GM19035 (cell line): ENCODE measurements at regions not wholly inside any gene's neighbourhood (a gene's known extent, or its start where the extent isn't known, plus 50 kb on each side); places are given as distances from the start of the nearest gene placed in this dataset.
A peak's percentile ranks its signal among the peaks of the same experiment; 100 is the strongest.
"Not testable (repeated sequence)": the region's sequence is repeated elsewhere in the genome, so short reads cannot be mapped to it uniquely, and the experiment has no call there.

ENCODE experiments used
- ATAC-seq: cut with Tn5 transposase; IDR thresholded peaks from one replicate; pipeline ENCODE4 v1.9.1; 2021; ENCODE audit not compliant: unreplicated experiment

DNA sequence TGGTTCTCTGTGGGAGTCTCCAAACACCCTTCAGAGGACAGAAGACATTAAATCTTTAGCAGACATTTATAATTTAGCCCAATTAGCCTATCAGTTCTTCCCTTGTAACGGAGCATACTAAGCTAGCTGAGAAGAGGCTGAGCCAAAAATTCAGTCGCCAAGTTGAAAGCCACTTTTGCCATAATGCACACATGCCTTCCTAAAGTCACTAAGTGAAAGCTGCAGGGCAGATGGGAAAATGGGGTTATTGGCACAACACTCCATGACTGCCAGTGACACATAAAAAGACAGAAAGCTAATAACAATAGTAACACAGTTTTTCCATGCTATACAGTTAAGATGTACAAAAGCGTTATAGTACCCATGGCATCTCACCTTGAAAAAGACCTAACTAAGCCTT, 176.2 kb downstream of the DIRAS2 start:
- ATAC-seq = no peak

DNA sequence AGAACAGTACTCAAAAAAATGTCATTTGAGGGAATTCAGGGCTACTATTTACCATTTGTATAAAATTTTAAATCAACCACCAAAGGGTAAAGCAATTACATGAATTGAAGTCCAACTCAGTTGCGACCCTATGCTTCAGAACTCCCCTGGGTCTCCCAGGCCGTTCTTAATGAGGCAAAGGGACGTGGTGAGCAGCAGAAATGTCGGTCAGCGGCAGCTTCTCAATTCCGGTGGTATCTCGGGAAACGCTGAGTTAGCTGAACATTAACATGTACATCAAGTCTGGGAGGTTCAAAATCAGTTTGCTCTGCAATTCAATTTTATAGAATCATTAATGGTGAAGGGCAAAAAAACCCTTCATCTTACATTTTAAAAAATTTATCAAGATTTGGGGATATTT, 173.2 kb downstream of the DIRAS2 start:
- ATAC-seq = no peak

DNA sequence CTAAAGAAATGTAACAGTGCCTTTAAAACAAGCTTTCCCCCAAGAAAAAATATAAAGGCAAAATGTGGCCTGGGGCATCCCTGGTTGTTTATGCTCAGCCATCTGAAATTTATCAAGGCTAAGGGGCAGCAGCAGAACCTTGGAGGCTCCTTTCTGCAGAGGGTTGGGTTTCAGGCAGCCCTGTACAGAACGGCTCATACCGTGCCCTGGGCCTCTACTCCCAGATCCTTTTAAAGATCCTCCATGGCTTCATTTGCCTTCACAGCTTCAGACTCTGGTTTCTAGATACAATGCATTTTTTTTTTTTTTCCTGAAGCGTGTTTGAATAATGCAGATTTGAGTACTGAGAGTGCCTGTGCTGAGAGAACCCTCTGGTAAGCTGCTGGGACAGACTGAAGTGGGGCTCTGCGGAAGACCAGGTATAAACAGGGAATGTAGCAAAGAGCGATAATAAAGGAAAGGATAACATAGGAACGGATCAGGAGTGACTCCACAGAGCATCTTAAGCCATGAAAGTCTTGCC, 172.7 kb downstream of the DIRAS2 start:
- ATAC-seq = no peak

DNA sequence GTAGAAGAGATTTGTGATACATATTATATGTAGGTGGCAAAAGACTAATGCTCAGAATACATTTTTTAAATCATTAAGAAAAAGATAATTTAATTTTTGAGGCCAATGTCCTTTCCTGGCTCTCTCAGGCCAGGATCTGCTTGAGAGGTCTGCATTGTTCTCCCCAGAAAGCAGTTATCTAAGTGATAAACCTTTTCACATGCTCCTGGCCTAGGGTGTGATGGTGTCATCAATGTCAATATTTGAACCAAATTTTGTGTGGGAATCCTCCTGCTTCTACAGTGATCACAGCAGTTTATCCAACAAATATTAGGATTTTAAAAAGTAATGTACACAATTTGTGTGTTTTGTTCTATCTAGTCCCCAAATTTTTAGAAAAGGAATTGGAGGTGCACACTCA, 166.6 kb downstream of the DIRAS2 start:
- no peak for ATAC-seq

DNA sequence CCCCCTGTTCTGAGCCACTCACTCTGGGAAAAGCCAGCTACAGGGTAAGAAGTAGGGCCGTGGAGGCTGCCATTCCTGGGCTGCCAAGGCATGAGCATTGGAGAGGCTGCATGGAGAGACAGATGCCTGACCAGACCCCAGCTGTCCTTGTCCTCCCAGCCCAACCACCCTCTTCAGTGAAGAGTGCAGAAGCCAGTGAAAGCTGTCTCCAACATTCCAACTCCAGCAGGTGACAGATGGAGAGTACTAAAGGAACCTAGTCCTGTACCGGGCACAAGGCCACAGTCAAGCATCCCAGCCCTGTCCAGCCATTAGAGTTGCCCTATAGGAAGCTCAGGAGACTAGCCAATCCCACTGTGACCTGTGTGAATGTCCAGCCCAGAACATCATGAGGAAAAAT, 165.1 kb downstream of the DIRAS2 start:
- no peak for ATAC-seq

DNA sequence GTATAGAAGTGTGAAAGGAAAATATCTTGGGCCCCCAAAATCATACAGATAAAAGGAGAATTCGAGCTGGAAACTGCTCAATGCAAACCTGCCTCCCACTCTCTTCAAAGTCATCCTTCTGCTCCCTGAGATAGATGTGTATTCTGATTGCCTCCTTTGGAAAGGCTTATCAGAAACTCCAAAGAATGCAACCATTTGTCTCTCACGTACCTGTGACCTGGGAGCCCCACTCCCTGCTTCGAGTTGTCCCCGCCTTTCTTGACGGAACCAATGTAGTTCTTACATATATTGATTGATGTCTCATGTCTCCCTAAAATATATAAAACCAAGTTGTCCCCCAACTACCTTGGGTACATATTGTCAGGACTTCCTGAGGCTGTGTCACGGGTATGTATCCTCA, 163.8 kb downstream of the DIRAS2 start:
- no peak for ATAC-seq

DNA sequence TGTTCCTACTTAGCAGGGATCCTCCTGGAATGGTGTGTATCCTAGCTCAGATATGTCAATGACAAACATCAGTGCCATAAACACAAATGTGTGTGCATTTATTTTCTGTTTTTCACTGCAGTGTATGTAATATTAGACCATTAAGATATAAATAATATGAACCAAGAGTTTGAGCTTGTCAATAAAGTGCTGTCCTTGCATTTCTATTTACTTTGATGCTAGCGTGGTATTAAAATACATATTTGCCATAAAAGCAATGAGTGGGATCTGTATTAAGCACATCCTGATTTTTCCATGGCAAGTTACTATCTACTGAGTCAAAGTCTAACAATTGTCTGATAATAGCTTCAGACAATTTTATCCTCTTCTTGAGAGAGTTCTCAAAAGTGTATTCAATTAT, 157.6 kb downstream of the DIRAS2 start:
- ATAC-seq = no peak

DNA sequence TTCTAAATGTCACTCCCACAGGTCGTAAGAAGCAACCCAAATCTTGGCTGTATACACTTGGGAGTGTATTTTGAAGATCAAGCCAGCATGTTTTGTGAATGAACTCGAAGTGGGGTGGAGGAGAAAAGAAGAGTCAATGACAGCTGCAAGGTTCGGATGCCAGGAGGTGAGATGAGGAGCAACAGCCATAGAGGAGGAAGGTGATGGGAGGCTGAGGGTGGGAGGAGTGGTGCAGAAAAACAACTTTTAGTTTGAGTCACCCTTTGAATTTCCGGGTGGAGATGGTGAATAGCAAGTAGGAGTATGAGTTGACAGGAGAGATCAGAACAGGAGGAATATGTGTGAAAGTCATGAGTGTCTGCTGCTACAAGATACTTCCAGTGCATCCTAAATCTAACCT, 153.6 kb downstream of the DIRAS2 start:
- no peak for ATAC-seq

DNA sequence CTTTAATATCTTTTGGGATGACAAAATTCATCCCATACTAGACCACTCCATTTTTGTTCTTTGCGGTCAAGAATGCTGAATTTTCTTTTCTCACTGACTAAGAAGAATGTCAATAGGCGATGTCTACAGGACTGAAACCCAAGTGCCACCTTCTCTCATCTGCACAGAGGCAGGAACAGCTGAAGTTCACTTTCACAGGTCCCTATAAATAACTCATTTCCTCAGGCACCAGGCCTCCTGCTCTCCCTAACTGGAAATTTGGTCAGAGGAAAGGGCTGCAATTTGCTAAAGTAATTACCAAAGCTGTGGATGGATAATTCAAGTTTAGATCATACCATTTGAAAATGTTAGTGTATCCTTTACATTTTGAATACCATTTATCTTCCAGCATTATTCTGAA, 142.9 kb downstream of the DIRAS2 start:
- no peak for ATAC-seq

DNA sequence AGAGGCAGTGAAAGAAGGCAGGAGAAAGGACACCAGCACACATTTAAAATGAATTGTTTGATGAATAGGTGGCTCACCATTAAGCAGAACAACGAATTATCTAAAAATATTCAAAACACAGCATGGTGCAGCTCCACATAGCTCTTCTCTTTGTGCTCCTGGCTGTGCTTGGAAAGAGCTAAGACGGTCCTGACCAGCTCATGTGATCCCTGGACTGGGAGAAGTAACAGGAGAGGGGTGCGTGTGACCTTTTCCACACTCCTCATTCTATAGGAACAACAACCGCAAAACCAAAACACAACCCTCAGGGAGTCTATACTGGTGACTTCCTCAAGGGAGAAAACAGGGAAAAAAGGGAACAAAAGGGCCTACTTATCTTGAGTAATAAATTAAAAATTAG, 140.5 kb downstream of the DIRAS2 start:
- ATAC-seq = no peak

DNA sequence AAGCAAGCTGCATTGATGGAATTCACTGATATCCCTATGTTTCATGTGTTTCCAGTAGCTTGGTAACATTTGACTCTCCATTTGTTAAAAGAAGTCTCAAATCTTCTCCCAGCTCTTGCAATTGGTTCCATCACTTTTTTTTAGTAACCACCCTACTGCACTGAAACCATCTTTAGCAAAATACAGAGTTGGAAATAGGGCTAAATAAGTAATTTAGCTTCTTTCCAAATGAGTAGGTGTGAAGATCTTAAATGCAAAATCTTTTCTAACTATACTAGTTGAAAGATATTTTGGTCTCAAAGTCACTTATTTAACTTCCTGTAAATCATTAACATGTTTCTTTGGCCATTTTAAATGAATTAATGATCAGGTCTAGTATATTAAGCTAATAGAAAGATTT, 138.1 kb downstream of the DIRAS2 start:
- no peak for ATAC-seq

DNA sequence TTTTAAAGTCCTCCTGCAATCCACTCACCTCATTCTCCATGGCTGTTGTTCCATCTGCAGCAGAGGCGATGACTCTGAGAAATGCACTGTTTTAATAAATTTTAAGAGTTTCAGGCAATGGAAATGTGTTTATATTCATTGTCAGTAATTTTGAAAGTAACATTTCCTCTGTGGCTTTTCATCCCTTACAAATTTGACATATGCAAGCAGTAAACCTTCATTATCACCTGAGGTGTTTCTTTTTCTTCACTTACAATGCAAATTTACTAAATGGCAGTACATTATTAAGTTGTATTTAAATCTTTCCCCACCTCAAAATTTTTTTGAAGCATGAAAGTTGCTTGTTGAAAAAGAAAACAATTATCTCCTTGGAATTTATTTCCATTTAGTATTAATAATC, 136.9 kb downstream of the DIRAS2 start:
- ATAC-seq = no peak

DNA sequence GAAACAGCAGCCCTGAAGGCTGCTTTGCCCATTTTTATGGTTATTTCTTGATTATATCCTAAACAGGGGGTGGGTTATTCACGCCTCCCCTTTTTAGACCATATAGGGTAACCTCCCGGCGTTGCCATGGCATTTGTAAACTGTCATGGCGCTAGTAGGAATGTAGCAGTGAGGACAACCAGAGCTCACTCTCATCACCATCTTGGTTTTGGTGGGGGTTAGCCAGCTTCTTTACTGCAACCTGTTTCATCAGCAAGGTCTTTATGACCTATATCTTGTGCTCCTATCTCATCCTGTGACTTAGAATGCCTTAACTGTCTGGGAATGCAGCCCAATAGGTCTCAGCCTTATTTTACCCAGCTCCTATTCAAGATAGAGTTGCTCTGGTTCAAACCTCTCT, 136.2 kb downstream of the DIRAS2 start:
- not testable (repeated sequence) for ATAC-seq

DNA sequence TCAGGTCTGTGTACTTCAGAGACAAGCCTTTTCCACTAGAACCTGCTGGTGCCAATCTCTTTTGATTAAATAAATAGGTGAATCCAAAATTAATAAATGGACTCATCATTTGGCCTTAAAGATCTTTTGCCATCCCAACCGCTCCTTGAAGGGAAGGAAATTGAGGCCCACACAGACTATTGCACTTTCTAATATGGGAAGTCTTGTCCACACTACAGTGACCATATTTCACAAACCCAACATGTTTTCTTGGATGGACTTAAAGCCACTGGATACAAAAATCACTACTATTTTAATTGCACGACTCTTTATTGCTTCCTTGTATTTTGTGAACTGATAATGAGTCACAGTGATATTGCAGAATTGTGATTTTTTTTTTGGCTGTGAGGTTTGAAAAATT, 135.0 kb downstream of the DIRAS2 start:
- no peak for ATAC-seq

DNA sequence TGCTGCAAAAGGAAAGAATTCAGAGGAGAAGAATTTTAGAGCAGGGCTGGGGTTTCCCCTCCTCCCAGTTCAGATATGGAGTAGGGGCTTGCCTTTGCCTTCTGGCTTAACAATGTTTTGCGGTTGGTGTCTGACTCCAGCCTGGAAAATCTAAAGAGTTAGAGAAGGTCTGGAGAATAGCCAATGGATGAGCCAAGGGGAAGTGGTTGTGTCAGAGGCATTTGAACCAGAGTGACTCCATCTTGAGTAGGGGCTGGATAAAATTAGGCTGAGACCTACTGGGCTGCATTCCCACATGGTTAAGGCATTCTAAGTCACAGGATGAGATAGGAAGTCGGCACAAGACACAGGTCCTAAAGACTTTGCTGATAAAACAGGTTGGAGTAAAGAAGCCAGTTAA, 133.7 kb downstream of the DIRAS2 start:
- no peak for ATAC-seq

DNA sequence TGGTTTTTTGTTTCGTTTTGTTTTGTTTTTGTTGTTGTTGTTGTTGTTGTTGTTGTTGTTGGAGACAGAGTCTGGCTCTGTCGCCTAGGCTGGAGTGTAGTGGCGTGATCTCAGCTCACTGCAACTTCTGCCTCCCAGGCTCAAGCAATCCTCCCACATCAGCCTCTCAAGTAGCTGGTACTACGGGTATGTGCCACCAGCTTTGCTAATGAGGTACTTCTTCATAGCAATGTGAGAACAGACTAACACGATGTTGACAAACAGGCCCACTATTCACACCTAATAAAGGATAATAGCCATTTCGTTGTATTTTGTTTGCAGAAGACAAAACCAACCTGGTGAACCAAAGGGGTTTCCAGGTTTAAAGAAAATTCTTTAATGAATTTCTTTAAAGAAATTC, 130.9 kb downstream of the DIRAS2 start:
- no peak for ATAC-seq

DNA sequence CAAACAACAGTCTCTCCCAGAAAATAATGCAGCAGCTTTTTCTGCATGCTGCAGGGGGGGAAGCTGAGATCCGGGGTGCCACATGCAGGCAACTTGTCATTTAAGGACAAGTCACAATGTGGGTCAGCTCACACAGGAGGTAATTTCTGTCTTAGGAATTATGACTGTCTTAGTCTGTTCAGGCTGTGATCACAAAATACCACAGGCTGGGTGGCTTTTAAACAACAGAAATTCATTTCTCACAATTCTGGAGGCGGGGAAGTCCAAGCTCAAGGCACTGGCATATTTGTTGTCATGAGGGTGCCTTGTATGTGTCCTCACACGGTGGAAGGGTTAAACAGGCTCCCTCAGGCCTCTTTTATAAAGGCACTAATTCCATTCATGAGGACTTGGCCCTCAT, 127.7 kb downstream of the DIRAS2 start:
- no peak for ATAC-seq

DNA sequence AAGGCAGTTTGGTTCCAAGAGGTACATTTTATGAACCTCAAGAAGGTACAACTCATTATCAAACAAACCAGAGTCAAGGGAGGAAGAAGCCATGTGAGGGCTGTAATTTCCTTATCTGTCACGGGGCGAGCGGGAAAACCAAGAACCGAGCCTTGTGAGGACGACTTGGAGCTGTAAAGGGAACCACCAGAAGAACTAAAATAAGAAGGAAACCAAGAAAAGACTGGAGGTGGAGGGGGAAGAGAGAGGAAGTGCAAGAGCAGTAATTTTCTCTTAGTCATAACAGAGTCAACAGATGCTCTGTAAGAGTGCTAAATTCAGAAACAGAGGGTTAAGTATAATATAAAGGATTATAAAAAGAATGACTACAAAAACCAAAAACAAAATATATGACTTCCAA, 127.1 kb downstream of the DIRAS2 start:
- peak; percentile 53 for ATAC-seq

DNA sequence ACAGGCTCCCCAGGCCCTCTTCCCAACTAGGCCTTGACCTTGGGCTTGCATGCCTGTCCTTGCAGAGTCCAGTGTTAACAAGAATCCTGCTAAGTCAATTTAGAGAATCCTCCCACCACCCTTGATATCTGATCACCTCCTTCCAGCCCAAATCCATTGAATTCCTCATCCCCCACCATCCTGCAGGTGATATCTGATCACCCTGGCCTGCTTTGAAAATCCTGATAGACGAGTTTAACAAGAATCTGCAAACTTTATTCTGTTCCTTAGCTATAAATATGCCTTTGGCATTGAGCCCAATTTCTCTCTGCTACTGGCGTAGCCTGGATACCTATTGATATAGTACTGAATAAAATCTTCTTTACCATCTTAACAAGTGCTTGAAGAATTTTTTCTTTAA, 125.5 kb downstream of the DIRAS2 start:
- ATAC-seq = no peak

DNA sequence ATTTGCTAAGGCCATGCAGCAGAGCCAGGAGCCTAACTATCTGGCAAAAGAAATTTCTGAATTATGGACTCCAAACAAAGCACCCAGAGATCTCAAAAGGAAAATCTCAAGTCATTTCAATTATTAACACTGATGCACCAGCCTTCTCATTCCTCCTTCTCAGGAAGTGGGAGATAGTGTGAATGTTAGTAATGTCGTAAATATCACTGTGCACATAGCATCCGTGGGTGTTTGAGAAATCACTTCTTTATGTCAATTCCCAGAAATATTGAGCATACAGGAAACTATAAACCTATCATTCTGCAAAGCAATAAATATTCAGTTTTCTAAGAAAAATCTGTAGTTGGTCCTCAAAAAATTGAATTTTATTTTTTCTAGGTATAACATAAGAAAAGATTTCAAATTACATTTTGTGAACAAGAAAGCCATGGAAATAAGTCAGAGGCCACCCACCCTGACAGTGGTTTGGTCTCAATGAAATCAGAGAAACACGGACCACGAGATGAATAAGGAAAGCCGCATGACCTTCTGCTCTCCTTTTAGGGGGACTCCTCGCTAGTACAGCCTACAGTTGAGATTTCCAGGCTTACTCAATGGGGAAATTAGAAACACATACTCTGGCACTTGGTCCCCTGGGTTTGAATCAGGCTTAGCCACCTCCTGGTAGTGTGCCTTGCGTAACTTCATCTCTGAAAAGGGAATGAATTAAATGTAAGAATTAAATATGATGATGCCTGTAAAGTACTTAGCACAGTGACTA, 120.6 kb downstream of the DIRAS2 start:
- ATAC-seq = no peak

DNA sequence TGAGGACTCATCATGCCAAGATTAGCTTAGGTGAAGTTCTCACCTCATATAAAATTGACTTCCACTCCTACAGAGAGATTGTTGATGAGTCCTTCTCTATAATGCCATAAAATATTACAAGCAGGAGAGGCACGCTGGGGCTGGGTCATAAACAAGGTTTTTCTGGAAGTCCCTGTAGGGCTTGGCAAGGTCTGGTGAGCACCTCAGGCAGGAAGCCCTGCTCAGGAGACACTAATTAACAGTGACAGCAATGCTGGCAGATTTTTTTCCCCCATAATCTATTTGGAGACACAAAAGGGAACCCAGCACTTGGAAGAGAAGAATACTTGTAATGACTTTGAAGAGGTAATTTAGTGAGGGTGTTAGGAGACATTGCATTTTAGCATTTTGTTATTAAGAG, 118.7 kb downstream of the DIRAS2 start:
- ATAC-seq = no peak

DNA sequence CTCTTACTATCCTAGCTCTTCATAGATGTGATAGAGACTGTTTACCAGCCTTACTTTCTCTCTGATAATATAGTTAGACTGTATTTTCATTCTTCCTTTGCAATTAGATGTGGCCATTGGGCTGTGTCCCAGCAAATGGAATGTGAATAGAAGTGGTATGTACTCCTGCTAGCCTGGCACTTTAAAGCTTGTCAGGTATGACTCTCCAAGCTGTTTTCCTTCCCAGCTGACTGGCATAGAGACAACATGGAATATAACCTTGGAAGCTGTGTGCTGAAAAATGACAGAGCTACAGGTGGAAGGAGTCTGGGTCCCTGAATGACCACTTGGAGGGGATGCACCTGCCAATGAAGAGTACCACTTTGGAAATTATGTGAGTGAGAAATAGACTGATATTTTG, 116.2 kb downstream of the DIRAS2 start:
- no peak for ATAC-seq

DNA sequence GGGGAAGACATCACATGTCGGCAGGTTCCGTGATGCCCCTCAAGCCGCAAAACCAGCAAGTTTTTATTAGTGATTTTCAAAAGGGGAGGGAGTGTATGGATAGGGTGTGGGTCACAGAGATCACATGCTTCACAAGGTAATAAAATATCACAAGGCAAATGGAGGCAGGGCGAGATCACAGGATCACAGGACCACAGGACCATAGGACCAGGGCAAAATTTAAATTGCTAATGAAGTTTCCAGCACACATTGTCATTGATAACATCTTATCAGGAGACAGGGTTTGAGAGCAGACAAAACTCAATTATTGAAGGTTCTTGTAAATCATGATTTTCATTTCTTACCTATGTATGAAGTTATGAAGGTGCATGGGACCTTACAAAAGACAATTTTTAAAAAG, 106.5 kb downstream of the DIRAS2 start:
- not testable (repeated sequence) for ATAC-seq
